ENCODE measurements at regions not wholly inside any gene's neighbourhood (a gene's known extent, or its start where the extent isn't known, plus 50 kb on each side); places are given as distances from the start of the nearest gene placed in this dataset.

GRCh38 chr7:156148547-156148946, 336.3 kb upstream of the SHH start:
- no peak for DNase-seq

- DNase-seq, result no peak
Observed at GRCh38 chr7:156147756-156148504, 335.7 kb upstream of the SHH start.

GRCh38 chr7:156147104-156147503, 334.8 kb upstream of the SHH start:
- DNase-seq, result no peak

GRCh38 chr7:156145996-156146395, 333.7 kb upstream of the SHH start:
- DNase-seq, result no peak

GRCh38 chr7:156145184-156145583, 332.9 kb upstream of the SHH start:
- no peak for DNase-seq

- DNase-seq, result no peak
Observed at GRCh38 chr7:156143683-156144082, 331.4 kb upstream of the SHH start.

- DNase-seq, result no peak
Observed at GRCh38 chr7:156143158-156143557, 330.9 kb upstream of the SHH start.

GRCh38 chr7:156141941-156142340, 329.7 kb upstream of the SHH start:
- DNase-seq, result no peak

- DNase-seq, result no peak
Observed at GRCh38 chr7:156140896-156141295, 328.6 kb upstream of the SHH start.

- DNase-seq, result no peak
Observed at GRCh38 chr7:156140447-156140846, 328.2 kb upstream of the SHH start.

GRCh38 chr7:156139633-156140032, 327.4 kb upstream of the SHH start:
- no peak for DNase-seq

- DNase-seq, result no peak
Observed at GRCh38 chr7:156139112-156139511, 326.8 kb upstream of the SHH start.

GRCh38 chr7:156131881-156132280, 319.6 kb upstream of the SHH start:
- no peak for DNase-seq

GRCh38 chr7:156129522-156129921, 317.3 kb upstream of the SHH start:
- no peak for DNase-seq

- DNase-seq, result no peak
Observed at GRCh38 chr7:156128496-156128895, 316.2 kb upstream of the SHH start.

GRCh38 chr7:156127166-156128134, 315.2 kb upstream of the SHH start:
- DNase-seq, result no peak

GRCh38 chr7:156125841-156126730, 313.8 kb upstream of the SHH start:
- DNase-seq, result no peak

GRCh38 chr7:156124356-156124755, 312.1 kb upstream of the SHH start:
- no peak for DNase-seq

GRCh38 chr7:156123362-156123761, 311.1 kb upstream of the SHH start:
- DNase-seq, result no peak

GRCh38 chr7:156122752-156123354, 310.6 kb upstream of the SHH start:
- DNase-seq, result no peak

GRCh38 chr7:156121956-156122355, 309.7 kb upstream of the SHH start:
- DNase-seq, result no peak

GRCh38 chr7:156121434-156121833, 309.2 kb upstream of the SHH start:
- no peak for DNase-seq

GRCh38 chr7:156120552-156120951, 308.3 kb upstream of the SHH start:
- DNase-seq, result no peak
